Loucy (cell line): ENCODE measurements at regions not wholly inside any gene's neighbourhood (a gene's known extent, or its start where the extent isn't known, plus 50 kb on each side); places are given as distances from the start of the nearest gene placed in this dataset.

Source experiments
- H2AFZ ChIP-seq: fragments of 200-600 bp; sonication (generic); 2 replicates; pipeline ENCODE4 v1.6.0; 2016; ENCODE audit warnings: antibody characterized with exemption, mild to moderate bottlenecking, low read length, moderate library complexity
- H3F3A ChIP-seq: fragments of 200-600 bp; 2 replicates; pipeline ENCODE4 v1.6.0; 2016; ENCODE audit warnings: antibody characterized with exemption, low read depth, mild to moderate bottlenecking
- H3K27me3 ChIP-seq: fragments of 200-600 bp; sonication (generic); 2 replicates; pipeline ENCODE4 v1.6.1; 2014; ENCODE audit warnings: low read length, mild to moderate bottlenecking; ENCODE audit not compliant: insufficient read depth, poor library complexity, severe bottlenecking
- H3K36me3 ChIP-seq: fragments of 200-600 bp; sonication (generic); 2 replicates; pipeline ENCODE4 v1.6.1; 2016; ENCODE audit warnings: low read length; ENCODE audit not compliant: insufficient read depth
- H3K4me1 ChIP-seq: fragments of 200-600 bp; sonication (generic); 2 replicates; pipeline ENCODE4 v1.5.1; 2014; ENCODE audit warnings: low read length, mild to moderate bottlenecking; ENCODE audit not compliant: insufficient read depth, poor library complexity, severe bottlenecking
- H3K4me2 ChIP-seq: fragments of 200-600 bp; sonication (generic); 2 replicates; pipeline ENCODE4 v1.6.0; 2014; ENCODE audit warnings: antibody characterized with exemption, low read length, low read depth, mild to moderate bottlenecking; ENCODE audit not compliant: poor library complexity, severe bottlenecking
- H3K4me3 ChIP-seq: fragments of 200-600 bp; sonication (generic); 2 replicates; pipeline ENCODE4 v1.5.1; 2014; ENCODE audit warnings: low read length, mild to moderate bottlenecking, mixed read lengths; ENCODE audit not compliant: poor library complexity, severe bottlenecking
- H3K79me2 ChIP-seq: fragments of 200-600 bp; sonication (generic); 2 replicates; pipeline ENCODE4 v1.6.1; 2014; ENCODE audit warnings: low read length; ENCODE audit not compliant: insufficient read depth
- H3K9ac ChIP-seq: fragments of 200-600 bp; sonication (generic); 2 replicates; pipeline ENCODE4 v1.6.0; 2014; ENCODE audit warnings: mild to moderate bottlenecking, low read depth, low read length, moderate library complexity; ENCODE audit not compliant: poor library complexity, severe bottlenecking
- H3K9me2 ChIP-seq: fragments of 200-600 bp; sonication (generic); replicated peaks from 2 replicates; pipeline ENCODE4 v1.6.1; 2016; ENCODE audit warnings: low read depth, low read length, mixed read lengths
- H3K9me3 ChIP-seq: fragments of 200-600 bp; sonication (generic); 2 replicates; pipeline ENCODE4 v1.6.1; 2014; ENCODE audit warnings: mild to moderate bottlenecking, antibody characterized with exemption, low read length, low read depth; ENCODE audit not compliant: insufficient read depth
- H4K20me1 ChIP-seq: fragments of 200-600 bp; sonication (generic); 2 replicates; pipeline ENCODE4 v1.6.0; 2014; ENCODE audit warnings: antibody characterized with exemption, low read length, mild to moderate bottlenecking; ENCODE audit not compliant: insufficient read depth, poor library complexity, severe bottlenecking
- CTCF ChIP-seq: fragments of 200-600 bp; sonication (generic); conservative IDR thresholded peaks from 2 replicates; pipeline ENCODE4 v1.5.1; 2014; ENCODE audit warnings: mild to moderate bottlenecking, antibody characterized with exemption, low read length
- EZH2phosphoT487 ChIP-seq: fragments of 200-600 bp; IDR thresholded peaks from 2 replicates; pipeline ENCODE4 v1.6.1; 2018; ENCODE audit warnings: antibody characterized with exemption, mild to moderate bottlenecking, moderate library complexity, borderline replicate concordance

- Histone ChIP-seq H3K9ac (no peak overlapping the region), H3K79me2 (no peaks in the 10 kb centered on the region), H3K27me3 (no peaks in the 10 kb centered on the region), H4K20me1 (no peaks in the 10 kb centered on the region), H3K4me1 (no peaks in the 10 kb centered on the region), H3K36me3 (no peaks in the 10 kb centered on the region), H3F3A (no peaks in the 10 kb centered on the region), H3K9me2 (no peaks in the 10 kb centered on the region), H2AFZ (no peak overlapping the region), H3K4me2 (no peak overlapping the region), H3K9me3 (no peaks in the 10 kb centered on the region), H3K4me3 (no peak overlapping the region)
- TF ChIP-seq CTCF, result no peak
- no peak for TF ChIP-seq EZH2phosphoT487
These were observed 1279.5 kb upstream of the TENM4 start for GRCh38 chr11:80720295-80720694.

- Histone ChIP-seq H2AFZ (no peak overlapping the region), H3K36me3 (no peaks in the 10 kb centered on the region), H3F3A (no peaks in the 10 kb centered on the region), H4K20me1 (no peaks in the 10 kb centered on the region), H3K27me3 (no peaks in the 10 kb centered on the region), H3K4me2 (no peak overlapping the region), H3K79me2 (no peaks in the 10 kb centered on the region), H3K9ac (no peak overlapping the region), H3K4me3 (no peak overlapping the region), H3K9me2 (no peaks in the 10 kb centered on the region), H3K9me3 (no peaks in the 10 kb centered on the region), H3K4me1 (no peaks in the 10 kb centered on the region)
- TF ChIP-seq CTCF (no peak), EZH2phosphoT487 (no peak)
These were observed 1278.4 kb upstream of the TENM4 start for GRCh38 chr11:80719292-80719646.

- Histone ChIP-seq H3K79me2 (no peaks in the 10 kb centered on the region), H3K9ac (no peak overlapping the region), H2AFZ (no peak overlapping the region), H3K9me3 (no peaks in the 10 kb centered on the region), H3K9me2 (no peaks in the 10 kb centered on the region), H3K4me1 (no peaks in the 10 kb centered on the region), H4K20me1 (no peaks in the 10 kb centered on the region), H3K4me3 (no peak overlapping the region), H3K27me3 (no peaks in the 10 kb centered on the region), H3K36me3 (no peaks in the 10 kb centered on the region), H3K4me2 (no peak overlapping the region), H3F3A (no peaks in the 10 kb centered on the region)
- TF ChIP-seq CTCF (no peak), EZH2phosphoT487 (no peak)
These were observed 1277.9 kb upstream of the TENM4 start for GRCh38 chr11:80718611-80719291.
